NCI-H774 (cell line): ENCODE measurements at regions not wholly inside any gene's neighbourhood (a gene's known extent, or its start where the extent isn't known, plus 50 kb on each side); places are given as distances from the start of the nearest gene placed in this dataset.
"Not testable (repeated sequence)": the region's sequence is repeated elsewhere in the genome, so short reads cannot be mapped to it uniquely, and the experiment has no call there.

Experiments
- DNase-seq: peaks from one replicate; lab custom pipeline; 2025; lab: John Stamatoyannopoulos, UW

GRCh38 chr4:111031001-111031579 is 408.2 kb upstream of the PITX2 start:
- no peak for DNase-seq

DNA sequence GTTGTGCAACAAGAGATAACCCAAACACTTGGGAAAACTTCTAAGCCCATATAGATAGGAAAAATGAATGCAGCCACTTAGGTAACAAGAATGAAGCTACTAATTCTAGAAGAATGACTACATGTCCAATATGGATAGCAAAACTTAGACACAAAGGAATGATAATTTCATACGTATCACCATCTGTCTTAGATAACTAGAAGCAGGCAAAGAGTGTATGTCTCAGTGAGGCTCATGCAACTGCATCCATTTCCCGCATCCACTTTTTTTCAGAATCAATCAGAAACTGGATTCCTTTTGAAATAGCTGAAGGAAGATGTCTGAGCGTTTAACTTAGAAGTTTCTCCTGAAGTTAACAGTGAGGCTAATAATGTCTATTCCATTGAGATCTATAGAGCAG is 408.7 kb upstream of the PITX2 start:
- no peak for DNase-seq

GRCh38 chr4:111037591-111038360 is 414.9 kb upstream of the PITX2 start:
- DNase-seq, result no peak

GRCh38 chr4:111040904-111041303 is 418.0 kb upstream of the PITX2 start:
- no peak for DNase-seq

- no peak for DNase-seq
These were observed 420.4 kb upstream of the PITX2 start for GRCh38 chr4:111043286-111043685.

GRCh38 chr4:111045992-111046391 is 423.1 kb upstream of the PITX2 start:
- DNase-seq, result no peak

DNA sequence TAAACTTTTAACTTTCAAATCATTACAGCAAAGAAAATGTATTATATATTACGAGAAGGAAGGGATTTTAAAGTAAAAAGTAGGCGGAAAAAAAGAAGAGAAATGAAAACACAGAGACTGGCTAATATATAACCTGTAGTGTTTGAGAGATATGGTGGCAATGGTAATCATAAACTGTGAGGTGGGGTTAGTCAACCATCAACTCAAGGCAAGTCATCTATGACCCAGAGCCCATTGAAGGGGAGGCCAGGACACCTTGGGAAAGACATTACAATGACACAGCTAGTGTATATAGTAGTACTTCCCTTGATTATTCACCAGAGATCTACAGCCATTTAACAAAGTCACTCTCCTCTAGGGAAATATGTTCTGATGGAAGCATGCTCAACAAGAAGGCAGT is 423.9 kb upstream of the PITX2 start:
- no peak for DNase-seq

DNA sequence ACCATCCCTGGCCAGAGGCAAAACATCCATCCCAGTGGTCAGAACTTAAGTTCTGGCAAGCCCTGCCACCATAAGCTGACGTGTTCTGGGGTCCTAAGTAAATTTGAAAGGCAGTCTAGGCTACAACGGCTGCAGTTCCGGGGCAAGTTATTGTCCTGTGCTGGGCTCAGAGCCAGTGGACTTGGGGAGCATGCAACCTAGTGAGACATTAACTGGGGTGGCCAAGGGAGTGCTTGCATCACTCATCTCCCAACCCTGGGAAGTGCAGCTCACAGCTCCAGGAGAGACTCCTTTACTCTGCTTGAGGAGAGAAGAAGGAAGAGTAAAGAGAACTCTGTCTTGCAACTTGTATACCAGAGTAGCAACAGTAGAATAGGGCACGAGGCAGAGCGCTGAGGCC is 425.4 kb upstream of the PITX2 start:
- no peak for DNase-seq

DNA sequence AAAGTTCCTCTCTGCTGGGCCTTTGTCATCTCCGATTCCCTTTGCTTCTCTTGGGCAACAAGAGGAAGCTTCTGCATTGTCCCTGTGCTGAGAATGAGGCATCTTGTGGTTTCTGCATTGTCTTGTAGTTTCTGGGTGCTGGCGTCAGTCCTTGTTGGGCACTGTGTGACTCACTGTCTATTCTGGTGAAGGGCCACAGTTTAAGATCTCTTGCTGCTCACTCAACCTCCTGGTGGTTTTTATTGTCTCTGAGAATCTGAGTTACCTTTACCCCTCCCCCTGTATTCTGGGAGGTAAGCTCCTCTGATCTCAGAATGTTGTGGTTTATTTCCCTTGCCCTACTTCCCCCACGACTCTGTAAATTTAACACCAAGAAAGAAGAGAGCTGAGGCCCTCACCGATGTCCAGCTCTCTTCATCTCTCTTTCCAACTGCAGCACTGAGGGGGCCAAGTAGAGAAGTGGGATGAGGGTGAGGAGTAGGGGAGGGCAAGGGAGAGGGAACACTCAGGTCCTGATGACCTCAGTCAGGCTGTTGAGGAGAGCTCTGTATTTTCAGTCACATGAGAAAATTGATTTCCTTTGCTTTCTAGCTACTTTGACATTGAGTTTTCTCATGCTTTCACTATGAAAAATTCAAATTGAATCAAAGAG is 441.6 kb upstream of the PITX2 start:
- DNase-seq, result no peak

DNA sequence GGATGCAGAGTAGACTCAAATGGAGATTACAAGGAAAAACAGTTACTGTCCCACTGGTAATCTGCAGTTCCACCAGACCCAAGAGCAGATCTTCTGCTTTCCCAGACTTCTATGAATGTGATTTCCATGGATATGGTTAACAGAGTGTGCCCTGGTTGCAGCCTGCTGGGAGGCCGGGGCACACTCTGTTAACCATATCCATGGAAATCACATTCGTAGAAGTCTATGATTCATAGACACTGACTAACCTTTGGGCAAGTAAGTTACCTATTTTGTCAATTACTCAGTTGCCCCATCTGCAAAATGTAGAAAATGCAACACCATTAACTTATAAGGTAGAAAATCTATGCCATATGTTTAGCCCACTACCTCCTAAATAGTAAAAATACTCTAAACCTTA is 443.1 kb upstream of the PITX2 start:
- no peak for DNase-seq

GRCh38 chr4:111066447-111066846 is 443.6 kb upstream of the PITX2 start:
- DNase-seq, result no peak

DNA sequence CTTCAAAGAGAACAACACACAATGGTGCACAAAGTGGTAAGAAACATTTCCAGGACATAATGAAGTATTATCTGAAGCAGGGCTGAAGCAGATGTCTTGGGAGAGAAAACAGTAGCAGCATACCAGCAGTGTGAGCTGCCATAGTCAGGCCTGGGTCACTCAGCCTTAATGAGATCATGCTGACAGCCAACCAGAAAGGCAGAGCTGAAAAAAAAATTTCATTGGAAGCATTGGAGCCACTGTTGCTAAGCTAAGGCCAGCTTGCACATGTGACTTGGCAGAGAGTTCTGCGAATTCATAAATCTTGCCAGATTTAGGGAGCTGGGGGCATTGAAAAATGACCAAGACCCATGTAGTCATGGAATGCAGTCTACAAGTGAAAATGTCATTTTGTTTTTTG is 444.0 kb upstream of the PITX2 start:
- no peak for DNase-seq

DNA sequence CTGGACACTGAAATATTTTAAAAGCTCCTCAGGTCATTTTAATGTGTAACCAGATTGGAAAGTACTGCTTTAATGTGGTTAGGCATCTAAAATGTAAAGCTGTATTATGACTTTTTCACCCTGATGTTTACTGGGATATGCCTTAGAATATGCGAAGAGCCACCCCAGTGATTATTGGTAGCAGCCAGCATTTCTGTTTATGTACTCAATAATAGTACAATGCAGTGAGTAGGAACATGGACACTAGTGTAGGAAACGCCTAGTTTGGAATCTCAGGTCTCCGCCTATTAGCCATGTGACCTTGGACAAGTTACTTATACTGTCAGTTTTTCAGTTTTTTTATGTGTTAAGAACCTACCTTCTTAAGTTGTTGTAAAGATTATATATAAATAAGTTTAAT is 446.0 kb upstream of the PITX2 start:
- DNase-seq, result no peak

DNA sequence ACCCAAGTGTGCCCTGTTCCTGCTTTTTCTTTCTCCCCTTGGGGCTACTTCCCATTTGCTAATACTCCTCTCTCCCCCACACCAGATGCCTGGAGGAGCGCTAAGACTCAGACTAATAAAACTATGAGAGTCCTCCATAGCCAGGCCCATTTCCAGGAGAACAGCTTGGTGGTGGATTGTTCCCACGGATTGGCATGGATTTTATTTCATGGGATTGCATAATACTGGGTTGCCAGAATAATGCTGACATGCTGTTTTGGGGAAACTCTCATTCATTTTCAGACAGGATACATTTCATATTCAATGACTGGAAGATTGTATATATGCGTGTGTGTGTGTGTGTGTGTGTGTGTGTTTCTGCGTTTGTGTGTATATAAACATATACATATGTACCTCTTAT is 447.5 kb upstream of the PITX2 start:
- no peak for DNase-seq

GRCh38 chr4:111074523-111075114 is 451.7 kb upstream of the PITX2 start:
- no peak for DNase-seq

GRCh38 chr4:111076299-111076698 is 453.4 kb upstream of the PITX2 start:
- not testable (repeated sequence) for DNase-seq

- DNase-seq, result no peak
These were observed 485.3 kb upstream of the PITX2 start for GRCh38 chr4:111108153-111108552.

DNA sequence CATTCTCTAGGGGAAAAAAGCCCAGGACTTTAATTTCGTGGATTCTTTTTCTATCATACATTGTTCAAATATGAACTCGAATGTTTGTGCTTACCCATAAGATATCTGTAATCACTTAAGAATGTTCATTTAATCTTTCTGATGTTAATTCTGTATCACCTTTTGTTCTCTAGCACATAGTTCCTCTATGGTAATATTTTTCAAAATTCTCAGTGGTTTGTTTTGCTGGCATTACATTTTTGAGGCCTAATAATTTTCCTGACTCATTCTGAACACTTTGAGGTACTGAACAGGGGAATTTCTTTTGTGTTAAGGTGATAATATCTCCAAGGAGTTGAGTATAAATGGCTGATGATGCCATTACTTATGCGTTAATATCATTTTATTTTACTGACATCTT is 490.7 kb upstream of the PITX2 start:
- no peak for DNase-seq

- no peak for DNase-seq
These were observed 493.0 kb upstream of the PITX2 start for GRCh38 chr4:111115881-111116280.

DNA sequence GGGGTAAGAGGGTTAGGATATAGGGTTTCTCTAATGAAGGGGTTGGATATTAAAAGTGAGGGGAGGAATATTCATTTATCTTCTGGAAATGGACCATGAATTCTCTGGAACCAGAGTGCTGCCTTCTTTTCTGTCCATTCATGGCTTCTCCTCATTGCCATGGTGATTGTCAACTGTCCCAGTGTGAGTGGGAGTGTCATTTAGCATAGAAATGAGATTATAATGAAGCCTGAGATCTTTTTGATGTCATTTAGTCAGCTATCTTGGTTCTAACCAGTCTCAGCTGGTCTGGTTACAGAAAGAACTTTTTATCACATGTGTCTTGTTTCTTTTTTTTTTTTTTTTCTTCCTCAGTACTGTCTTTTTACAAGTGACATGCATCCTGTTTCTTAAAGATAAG is 497.3 kb upstream of the PITX2 start:
- no peak for DNase-seq

DNA sequence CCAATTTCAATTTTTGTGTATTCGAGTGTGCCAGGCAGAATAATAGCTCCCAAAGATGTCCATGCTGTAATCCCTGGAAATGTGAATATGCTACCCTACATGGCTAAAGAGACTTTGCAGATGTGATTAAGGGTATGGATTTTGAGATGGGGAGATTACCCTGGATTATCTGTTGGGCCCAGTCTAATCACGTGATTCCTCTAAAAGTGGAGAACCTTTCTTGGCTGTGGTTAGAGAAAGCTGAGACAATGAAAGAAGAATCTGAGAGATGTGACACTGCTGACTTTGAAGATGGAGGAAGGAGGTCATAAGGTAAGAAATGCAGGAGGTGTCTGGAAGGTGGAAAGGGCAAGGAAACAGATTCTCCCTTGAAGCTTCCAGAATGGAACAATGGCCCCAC is 503.5 kb upstream of the PITX2 start:
- no peak for DNase-seq

DNA sequence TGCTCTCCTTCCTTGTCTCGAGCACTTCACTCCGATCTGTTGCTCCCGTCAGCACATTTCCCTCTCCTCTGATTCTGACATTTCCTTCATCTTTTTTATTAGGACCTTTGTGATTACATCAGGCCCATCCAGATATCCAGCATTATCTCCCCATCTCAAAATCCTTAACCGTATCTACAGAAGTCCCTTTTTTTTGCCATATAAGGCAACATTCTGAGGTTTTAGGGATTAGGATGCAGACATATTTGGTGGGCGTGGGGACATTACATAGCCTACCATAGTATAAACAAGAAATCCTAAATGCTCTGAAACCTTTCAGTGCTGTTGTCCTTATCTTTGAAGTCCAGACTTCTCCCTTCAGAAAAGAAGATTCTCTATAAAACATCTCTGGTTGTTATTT is 505.0 kb upstream of the PITX2 start:
- DNase-seq, result no peak

DNA sequence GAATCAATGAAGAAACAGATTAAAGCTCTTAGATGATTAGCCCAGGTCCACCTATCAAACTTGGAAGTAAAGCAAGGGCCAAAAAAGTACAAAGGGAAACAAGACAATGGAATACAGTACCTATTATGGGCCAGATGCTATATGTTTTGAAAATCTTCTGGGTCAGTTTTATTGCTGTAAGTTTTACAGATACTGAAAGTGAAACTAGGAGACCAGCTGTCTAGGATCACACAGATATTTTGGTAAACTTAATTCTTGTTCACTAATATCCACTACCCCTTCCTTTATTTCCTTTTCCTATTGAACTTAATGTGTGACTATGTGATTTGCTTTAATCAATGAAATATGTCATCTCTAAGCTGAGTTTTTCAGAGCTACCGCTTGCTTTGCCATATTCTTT is 505.4 kb upstream of the PITX2 start:
- no peak for DNase-seq
